GM10266 (cell line): ENCODE measurements at regions not wholly inside any gene's neighbourhood (a gene's known extent, or its start where the extent isn't known, plus 50 kb on each side); places are given as distances from the start of the nearest gene placed in this dataset.

Source experiments
- DNase-seq: peaks from one replicate; pipeline ENCODE4 v3.0.0; 2012; ENCODE audit errors: extremely low spot score
- CTCF ChIP-seq: IDR thresholded peaks from 2 replicates; pipeline ENCODE4 v1.5.1; 2012; ENCODE audit warnings: mild to moderate bottlenecking, low read depth; ENCODE audit not compliant: control insufficient read depth, insufficient read depth; ENCODE audit errors: missing control alignments

- no peak for DNase-seq
- TF ChIP-seq CTCF: no peak
These were observed 356.5 kb downstream of the MID1IP1 start for GRCh38 chrX:39157796-39158195.

GRCh38 chrX:39158801-39159657 lies 357.8 kb downstream of the MID1IP1 start:
- no peak for DNase-seq
- no peak for TF ChIP-seq CTCF

- TF ChIP-seq CTCF: no peak
These were observed 358.8 kb downstream of the MID1IP1 start for GRCh38 chrX:39159921-39160507.

GRCh38 chrX:39161611-39162255 lies 360.5 kb downstream of the MID1IP1 start:
- DNase-seq: no peak
- TF ChIP-seq CTCF: no peak

More at GRCh38 chrX:39159921-39160507, 358.8 kb downstream of the MID1IP1 start:
- DNase-seq: no peak

- no peak for DNase-seq
- peak; percentile 32 for TF ChIP-seq CTCF
These were observed 361.1 kb downstream of the MID1IP1 start for GRCh38 chrX:39162322-39162735.

- no peak for TF ChIP-seq CTCF
- DNase-seq: no peak
These were observed 362.4 kb downstream of the MID1IP1 start for GRCh38 chrX:39163581-39164126.
